Adrenal gland (tissue), 9 donors: ENCODE measurements at regions not wholly inside any gene's neighbourhood (a gene's known extent, or its start where the extent isn't known, plus 50 kb on each side); places are given as distances from the start of the nearest gene placed in this dataset.

Source experiments
- DNase-seq, 7 donors: peaks; one replicate each; pipeline ENCODE4 v3.0.0-alpha.2; 2019 to 2020
- H3K27ac ChIP-seq, 5 donors: fragments of 200-600 bp; sonication (generic) in 4 of 5; 1 replicate in 3 of 5; 2 replicates in 2 of 5; pipeline versions ENCODE4 v1.5.1 to v1.8.0; 2016 to 2020; ENCODE audit warnings: mild to moderate bottlenecking in 1 of 5
- H3K27me3 ChIP-seq: fragments of 200-600 bp; 2 replicates; pipeline ENCODE4 v1.8.0; 2021
- H3K36me3 ChIP-seq, 2 donors: fragments of 200-600 bp; replicated peaks in 1 of 2; 1 replicate in 1 of 2; 2 replicates in 1 of 2; pipeline versions ENCODE4 v1.5.1 to v1.8.0; 2018 to 2022
- H3K4me1 ChIP-seq, 2 donors: fragments of 200-600 bp; replicated peaks in 1 of 2; 1 replicate in 1 of 2; 2 replicates in 1 of 2; pipeline versions ENCODE4 v1.5.1 to v1.8.0; 2018 to 2021
- H3K4me3 ChIP-seq, 4 donors: fragments of 200-600 bp; sonication (generic) in 3 of 4; one replicate each; pipeline ENCODE4 v1.5.1; 2016 to 2018
- H3K9me3 ChIP-seq, 3 donors: fragments of 200-600 bp; sonication (generic) in 1 of 3; replicated peaks in 1 of 3; 1 replicate in 2 of 3; 2 replicates in 1 of 3; pipeline versions ENCODE4 v1.5.1 to v1.8.0; 2016 to 2021
- POLR2A ChIP-seq, 2 donors: fragments of 450-650 bp; IDR thresholded peaks; one replicate each; pipeline ENCODE4 v1.6.1; 2017; ENCODE audit warnings: antibody characterized with exemption in 2 of 2, mild to moderate bottlenecking in 2 of 2, moderate library complexity in 1 of 2
- WGBS, 4 donors: extraction: QIAGEN DNeasy Blood & Tissue Kit in 2 of 4; methylation state at CpG; one replicate each; pipeline versions ENCODE4 v1.1.5 to v1.1.7; 2013 to 2017; 5-methylcytosine and 5-hydroxymethylcytosine counted together
- intact Hi-C, 2 donors: fragments of 100-400 bp; cut with DNase I; formaldehyde crosslinking; loops; one replicate each; pipeline versions ENCODE4 v1.14.1 to v1.15.0; 2022 to 2023
- TF ChIP-seq, protein P1 (sequence below), 6 experiments: fragments of 450-650 bp in 4 of 6; fragments of 200-600 bp in 2 of 6; sonication (generic) in 1 of 6; IDR thresholded peaks; 1 replicate in 5 of 6; 2 replicates in 1 of 6; pipeline versions ENCODE4 v1.5.1 to v1.8.0; 2016 to 2021; ENCODE audit warnings: antibody characterized with exemption in 6 of 6, mild to moderate bottlenecking in 2 of 6, moderate library complexity in 1 of 6
- donor health status: healthy with polysubstance abuse.
- donor health status: Bipolar disorder and iron deficiency.
- donor health status: DM: yes; HTN: yes; CAD: no.
- donor health status: DM: no; HTN: no; CAD: no.
- donor health status: DM: no; HTN: no; CAD: no.

DNA sequence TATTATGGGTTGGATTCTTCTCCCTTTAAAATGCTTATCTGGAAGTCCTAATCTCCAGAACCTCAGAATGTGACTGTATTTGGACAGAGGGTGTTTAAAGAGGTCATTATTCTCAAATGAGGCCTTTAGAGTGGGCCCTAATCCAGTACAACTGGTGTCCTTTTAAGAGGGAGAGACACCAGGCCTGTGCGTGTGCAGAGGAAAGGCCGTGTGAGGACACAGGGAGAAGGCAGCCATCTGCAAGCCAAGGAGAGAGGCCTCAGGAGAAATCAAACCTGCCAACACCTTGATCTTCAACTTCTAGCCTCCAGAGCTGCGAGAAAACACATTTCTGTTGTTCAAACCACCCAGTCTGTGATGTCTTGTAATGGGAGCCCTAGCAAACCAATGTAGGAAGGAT lies 235.4 kb upstream of the MYO3A start:
- Histone ChIP-seq H3K4me1 (no peaks in the 10 kb centered on the region), H3K27ac (no peak overlapping the region), H3K9me3 (no peaks in the 10 kb centered on the region), H3K27me3 (no peaks in the 10 kb centered on the region), H3K4me3 (no peak overlapping the region), H3K36me3 (no peaks in the 10 kb centered on the region)
- TF ChIP-seq, protein P1, sequence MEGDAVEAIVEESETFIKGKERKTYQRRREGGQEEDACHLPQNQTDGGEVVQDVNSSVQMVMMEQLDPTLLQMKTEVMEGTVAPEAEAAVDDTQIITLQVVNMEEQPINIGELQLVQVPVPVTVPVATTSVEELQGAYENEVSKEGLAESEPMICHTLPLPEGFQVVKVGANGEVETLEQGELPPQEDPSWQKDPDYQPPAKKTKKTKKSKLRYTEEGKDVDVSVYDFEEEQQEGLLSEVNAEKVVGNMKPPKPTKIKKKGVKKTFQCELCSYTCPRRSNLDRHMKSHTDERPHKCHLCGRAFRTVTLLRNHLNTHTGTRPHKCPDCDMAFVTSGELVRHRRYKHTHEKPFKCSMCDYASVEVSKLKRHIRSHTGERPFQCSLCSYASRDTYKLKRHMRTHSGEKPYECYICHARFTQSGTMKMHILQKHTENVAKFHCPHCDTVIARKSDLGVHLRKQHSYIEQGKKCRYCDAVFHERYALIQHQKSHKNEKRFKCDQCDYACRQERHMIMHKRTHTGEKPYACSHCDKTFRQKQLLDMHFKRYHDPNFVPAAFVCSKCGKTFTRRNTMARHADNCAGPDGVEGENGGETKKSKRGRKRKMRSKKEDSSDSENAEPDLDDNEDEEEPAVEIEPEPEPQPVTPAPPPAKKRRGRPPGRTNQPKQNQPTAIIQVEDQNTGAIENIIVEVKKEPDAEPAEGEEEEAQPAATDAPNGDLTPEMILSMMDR (IDR thresholded peaks at IDR 0.05): no peak
- TF ChIP-seq POLR2A (IDR thresholded peaks at IDR 0.05): no peak
- DNase-seq: no peak
- WGBS, 4 donors: 67 to 78% (median 76%) methylated on average over 3 of the region's 3 CpGs
- intact Hi-C loops: no loop called here

DNA sequence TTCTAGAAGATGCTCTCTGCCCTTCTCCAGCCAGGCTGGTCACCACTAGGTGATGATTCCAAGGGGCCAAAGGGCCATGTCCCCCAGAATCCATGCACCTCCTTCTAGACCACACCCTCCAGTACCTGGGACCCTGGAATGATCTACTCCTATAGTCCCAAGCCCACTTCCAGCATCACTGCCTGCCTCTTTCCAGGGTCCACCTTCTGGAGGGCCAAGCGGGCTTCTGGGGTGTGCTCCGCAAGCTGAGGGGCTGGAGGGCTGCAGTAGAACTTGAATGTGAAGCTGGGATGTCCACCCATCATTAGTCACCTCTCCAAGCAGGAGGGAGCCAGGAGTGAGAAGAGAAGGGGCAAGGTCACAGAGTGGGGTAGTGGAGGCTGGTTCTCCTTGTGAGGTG lies 234.4 kb upstream of the MYO3A start:
- H3K4me1 ChIP-seq: no peaks in the 10 kb centered on the region
- DNase-seq: no peak
- no peaks in the 10 kb centered on the region for H3K9me3 ChIP-seq
- intact Hi-C loops: no loop called here
- H3K36me3 ChIP-seq: no peaks in the 10 kb centered on the region
- 92 to 100% (median 96%) methylated on average over 2 of the region's 2 CpGs for WGBS, 4 donors
- TF ChIP-seq, protein P1 (IDR thresholded peaks at IDR 0.05): no peak
- TF ChIP-seq POLR2A (IDR thresholded peaks at IDR 0.05): no peak
- no peaks in the 10 kb centered on the region for H3K27me3 ChIP-seq
- no peak overlapping the region for H3K27ac ChIP-seq
- no peak overlapping the region for H3K4me3 ChIP-seq

DNA sequence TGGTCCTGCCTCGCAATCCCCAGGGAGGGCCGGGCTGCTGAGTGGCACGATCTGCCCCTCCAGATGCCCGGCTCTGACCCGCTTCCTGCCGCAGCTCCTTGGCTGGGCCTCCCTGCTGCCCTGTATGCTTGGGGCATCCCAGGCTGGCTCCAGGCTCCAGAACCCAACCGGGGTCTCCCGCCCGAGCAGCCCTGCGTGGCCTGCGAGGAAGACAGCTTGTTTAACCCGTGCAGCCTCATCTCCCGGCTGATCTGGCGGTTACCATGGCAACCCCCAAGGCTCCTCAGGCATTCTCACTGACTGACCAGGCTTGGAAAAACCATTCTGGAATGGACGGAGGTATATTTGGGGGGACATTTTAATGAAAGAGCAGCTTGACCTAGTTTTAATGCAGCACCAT lies 232.4 kb upstream of the MYO3A start:
- no peak for DNase-seq
- TF ChIP-seq, protein P1 (IDR thresholded peaks at IDR 0.05): no peak
- TF ChIP-seq POLR2A (IDR thresholded peaks at IDR 0.05): no peak
- no peaks in the 10 kb centered on the region for H3K4me1 ChIP-seq
- H3K36me3 ChIP-seq: no peaks in the 10 kb centered on the region
- WGBS, 4 donors: 44 to 72% (median 64%) methylated on average over 9 to 15 of the region's 15 CpGs
- H3K27me3 ChIP-seq: no peaks in the 10 kb centered on the region
- no peak overlapping the region for H3K4me3 ChIP-seq
- intact Hi-C loops: no loop called here
- H3K9me3 ChIP-seq: no peaks in the 10 kb centered on the region
- no peak overlapping the region for H3K27ac ChIP-seq

DNA sequence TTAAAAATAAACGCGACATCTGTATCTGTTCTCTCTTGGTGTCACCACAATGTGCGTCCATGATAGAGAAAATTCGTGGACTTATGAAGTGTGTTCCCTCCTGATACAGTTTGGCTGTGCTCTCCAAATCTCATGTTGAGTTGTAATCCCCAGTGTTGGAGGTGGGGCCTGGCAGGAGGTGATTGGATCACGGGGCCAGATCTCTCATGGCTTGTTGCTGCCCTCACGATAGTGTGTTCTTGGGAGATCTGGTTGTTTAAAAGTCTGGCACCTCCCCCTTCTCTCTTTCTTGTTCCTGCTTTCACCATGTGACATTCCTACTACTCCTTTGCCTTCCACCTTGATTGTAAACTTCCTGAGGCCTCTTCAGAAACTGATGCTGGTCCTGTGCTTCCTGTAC lies 229.4 kb upstream of the MYO3A start:
- H3K4me1 ChIP-seq: no peaks in the 10 kb centered on the region
- DNase-seq: no peak
- WGBS, 4 donors: 80 to 84% (median 82%) methylated on average over 6 of the region's 6 CpGs
- H3K27ac ChIP-seq: no peak overlapping the region
- no peaks in the 10 kb centered on the region for H3K36me3 ChIP-seq
- H3K4me3 ChIP-seq: no peak overlapping the region
- H3K9me3 ChIP-seq: no peaks in the 10 kb centered on the region
- TF ChIP-seq, protein P1 (IDR thresholded peaks at IDR 0.05): no peak
- no peak for TF ChIP-seq POLR2A (IDR thresholded peaks at IDR 0.05)
- intact Hi-C loops: no loop called here
- no peaks in the 10 kb centered on the region for H3K27me3 ChIP-seq
